ENCODE measurements at regions not wholly inside any gene's neighbourhood (a gene's known extent, or its start where the extent isn't known, plus 50 kb on each side); places are given as distances from the start of the nearest gene placed in this dataset.
"Not testable (repeated sequence)": the region's sequence is repeated elsewhere in the genome, so short reads cannot be mapped to it uniquely, and the experiment has no call there.

- DNase-seq, result no peak
Observed at GRCh38 chr6:4487538-4487937, 288.7 kb upstream of the CDYL start.

DNA sequence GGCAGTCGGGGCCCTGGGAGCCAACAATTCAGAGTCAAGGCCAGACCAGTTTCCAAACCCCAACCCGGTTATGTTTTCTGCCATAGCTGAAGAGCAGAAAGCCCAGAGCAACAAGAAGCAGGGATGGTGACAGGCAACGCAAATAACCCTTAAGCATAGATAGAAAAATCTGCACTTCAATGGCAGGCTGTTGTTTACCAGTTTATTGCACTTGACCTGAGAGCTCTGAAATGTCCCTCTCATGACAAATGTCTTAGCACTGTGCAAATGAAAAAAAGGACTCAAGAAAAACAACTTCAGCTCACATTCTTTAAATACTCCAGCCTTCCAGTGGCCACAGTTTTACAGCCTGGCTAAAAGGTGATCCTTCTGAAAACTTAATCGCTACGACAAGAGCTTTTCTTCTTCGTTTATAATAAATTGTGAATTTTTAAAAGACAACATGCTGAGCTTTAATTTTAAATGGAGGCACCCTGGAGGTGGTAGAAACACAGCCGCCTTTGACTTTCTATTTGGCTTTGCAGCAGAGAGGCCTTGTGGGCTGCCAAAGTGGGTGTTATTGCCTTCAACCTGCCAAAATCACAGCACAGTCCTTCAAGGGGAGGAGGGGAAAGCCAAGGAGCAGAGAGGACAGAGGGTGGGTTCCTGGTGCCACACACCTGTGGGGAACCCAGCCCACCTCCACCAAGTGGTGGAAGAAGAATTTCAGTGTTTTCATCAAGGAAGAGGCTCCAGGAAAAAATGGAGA, 289.5 kb upstream of the CDYL start:
- DNase-seq, result no peak

- DNase-seq, result no peak
Observed at GRCh38 chr6:4485735-4486134, 290.5 kb upstream of the CDYL start.

DNA sequence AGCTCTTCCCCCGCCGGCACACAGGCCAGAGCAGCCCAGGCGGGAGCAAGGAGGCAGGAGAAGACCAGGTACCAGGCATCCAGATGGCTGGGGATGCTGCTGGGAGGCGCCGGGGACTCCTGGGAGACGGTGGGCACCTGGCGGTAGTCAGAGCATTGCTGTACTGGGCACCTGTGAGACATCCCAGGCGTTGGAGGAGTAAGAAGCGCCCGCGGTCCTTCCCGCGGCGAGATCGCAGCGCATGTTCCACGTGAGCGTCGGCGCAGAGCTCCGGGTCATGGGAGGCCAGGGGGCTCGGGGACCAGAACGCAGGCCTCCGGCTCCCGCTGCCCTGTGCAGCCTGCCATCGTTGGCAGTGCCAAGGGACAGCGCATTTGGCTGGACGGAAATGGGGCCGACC, 293.7 kb upstream of the CDYL start:
- no peak for DNase-seq

GRCh38 chr6:4480788-4481735, 295.1 kb upstream of the CDYL start:
- DNase-seq, result no peak

- DNase-seq, result no peak
Observed at GRCh38 chr6:4478098-4478497, 298.1 kb upstream of the CDYL start.

- no peak for DNase-seq
Observed at GRCh38 chr6:4474810-4475209, 301.4 kb upstream of the CDYL start.

DNA sequence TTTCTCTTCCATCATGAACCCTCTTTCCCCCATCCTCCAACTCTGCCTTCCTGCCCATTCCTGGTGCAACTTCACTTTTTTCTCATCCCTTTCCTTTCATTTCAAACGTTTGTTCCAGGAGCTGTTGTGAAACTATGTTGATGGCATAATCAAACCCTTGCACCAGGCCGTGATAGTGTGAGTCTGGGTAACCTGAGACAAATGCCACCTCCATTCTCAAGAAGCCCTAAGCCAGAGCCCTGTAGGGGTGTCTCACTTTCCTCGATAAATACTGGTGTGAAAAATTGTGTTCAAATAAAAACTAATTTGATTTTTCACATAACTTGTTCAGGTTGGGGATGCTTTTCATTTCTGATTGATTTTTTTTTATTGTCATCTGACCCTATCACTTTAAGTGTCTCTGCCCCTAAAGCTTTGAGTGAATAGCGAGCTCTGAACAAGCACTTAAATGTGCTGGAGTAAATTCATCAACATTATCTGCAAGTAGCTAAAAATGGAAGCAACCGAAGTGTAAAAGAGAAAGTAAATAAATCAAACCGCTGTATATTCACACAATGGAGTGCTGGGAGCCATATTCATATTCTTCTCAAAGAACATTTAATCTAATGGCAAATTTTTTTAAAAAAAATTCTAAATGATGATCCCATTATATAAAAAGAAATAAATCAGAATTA, 303.1 kb upstream of the CDYL start:
- DNase-seq, result no peak

GRCh38 chr6:4472222-4472621, 304.0 kb upstream of the CDYL start:
- no peak for DNase-seq

GRCh38 chr6:4471515-4471914, 304.7 kb upstream of the CDYL start:
- not testable (repeated sequence) for DNase-seq

GRCh38 chr6:4470698-4471210, 305.4 kb upstream of the CDYL start:
- DNase-seq, result no peak

- no peak for DNase-seq
Observed at GRCh38 chr6:4466769-4467480, 309.3 kb upstream of the CDYL start.

GRCh38 chr6:4466261-4466660, 309.9 kb upstream of the CDYL start:
- no peak for DNase-seq

DNA sequence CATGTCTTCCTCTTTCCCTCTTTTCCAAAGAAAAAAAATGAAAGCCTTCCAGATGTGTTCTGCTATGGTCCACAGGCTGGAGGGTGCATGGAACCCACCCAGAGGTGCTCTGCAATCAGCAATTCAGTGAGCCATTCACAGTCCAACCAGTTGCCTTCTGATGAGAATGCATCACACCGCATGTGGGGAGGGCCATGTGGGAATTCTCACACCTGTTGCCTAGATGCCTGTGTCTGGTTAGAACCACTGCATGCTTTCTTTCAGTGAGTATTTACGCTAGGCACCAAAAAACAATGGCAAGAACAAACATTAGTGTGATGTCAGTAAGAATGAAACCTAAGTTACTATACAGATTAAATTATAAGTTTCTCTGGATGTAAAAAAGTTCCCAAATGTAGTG, 311.6 kb upstream of the CDYL start:
- DNase-seq, result no peak

DNA sequence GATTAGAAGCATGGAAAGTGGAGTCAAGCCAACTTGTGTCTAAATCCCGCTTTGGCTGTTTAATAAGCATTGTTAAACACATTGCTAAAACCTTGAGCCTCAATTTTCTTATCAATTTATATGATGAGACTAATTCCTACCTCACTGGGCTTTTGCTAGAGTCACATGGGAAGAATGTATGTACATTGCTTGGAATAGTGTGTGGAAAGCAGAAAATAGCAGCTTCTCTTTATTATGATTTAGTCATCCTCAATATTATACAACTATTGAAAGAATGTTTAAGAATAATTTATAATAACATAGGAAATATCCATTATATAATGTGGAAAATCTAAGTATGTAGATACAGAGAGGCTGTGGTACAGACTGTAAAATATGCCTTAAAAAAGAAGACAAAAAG, 313.0 kb upstream of the CDYL start:
- no peak for DNase-seq

GRCh38 chr6:4460586-4461475, 315.4 kb upstream of the CDYL start:
- no peak for DNase-seq

- no peak for DNase-seq
Observed at GRCh38 chr6:4459996-4460395, 316.2 kb upstream of the CDYL start.

DNA sequence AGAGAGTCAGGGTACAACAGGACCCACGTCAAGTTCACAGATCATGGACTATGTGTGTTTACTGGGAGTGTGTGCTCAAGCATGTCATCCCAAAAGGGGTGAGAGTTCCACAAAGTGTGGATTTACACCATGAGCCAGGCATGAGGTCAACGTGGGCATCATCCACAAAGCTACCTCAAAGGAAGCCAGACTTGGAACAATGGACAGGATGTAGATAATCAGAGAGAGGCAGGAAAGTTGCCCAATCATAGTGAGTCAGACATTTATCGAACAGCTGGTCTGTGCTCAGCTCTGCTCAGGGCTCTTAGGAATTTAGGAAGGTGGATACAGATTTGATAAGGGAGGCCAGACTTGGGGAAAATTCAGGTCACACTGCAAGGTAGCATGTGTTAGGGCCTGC, 317.2 kb upstream of the CDYL start:
- no peak for DNase-seq

DNA sequence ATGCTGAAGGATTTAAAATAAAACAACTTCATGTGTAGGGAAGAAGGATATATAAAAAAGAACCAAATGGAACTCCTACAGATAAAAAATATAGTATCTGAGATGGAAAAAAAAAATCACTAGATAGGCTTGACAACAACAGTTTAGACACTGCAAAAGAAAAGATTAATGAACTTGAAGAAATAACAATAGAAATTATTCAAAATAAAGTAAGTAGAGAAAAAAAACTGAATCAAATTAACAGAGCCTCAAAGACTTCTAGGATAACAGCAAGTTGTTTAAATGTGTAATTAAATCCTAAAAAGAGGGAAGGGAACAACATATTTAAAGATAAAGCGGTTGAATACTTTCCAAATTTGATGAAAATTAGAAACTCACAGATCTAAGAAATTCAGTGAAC, 316.3 kb upstream of the ECI2 start:
- no peak for DNase-seq

- no peak for DNase-seq
Observed at GRCh38 chr6:4451081-4451480, 315.7 kb upstream of the ECI2 start.

DNA sequence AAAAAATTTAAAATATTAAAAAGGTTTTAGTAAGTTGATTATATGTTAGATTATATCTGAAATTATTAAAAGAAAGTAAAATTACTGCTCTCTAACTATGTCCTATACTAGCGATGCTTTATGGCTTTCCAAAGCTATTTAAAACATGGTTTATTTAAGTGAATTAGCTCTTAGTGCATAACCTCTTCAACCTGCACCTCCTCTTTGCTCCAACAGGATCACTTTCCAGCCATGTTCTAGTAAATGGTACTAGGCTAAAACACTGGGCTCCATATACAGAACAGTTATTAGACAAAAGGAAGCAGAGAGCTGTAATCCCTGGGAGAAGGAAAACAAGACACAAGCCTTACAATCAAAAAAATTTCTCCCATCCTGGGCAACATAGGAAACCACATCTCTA, 314.9 kb upstream of the ECI2 start:
- no peak for DNase-seq

DNA sequence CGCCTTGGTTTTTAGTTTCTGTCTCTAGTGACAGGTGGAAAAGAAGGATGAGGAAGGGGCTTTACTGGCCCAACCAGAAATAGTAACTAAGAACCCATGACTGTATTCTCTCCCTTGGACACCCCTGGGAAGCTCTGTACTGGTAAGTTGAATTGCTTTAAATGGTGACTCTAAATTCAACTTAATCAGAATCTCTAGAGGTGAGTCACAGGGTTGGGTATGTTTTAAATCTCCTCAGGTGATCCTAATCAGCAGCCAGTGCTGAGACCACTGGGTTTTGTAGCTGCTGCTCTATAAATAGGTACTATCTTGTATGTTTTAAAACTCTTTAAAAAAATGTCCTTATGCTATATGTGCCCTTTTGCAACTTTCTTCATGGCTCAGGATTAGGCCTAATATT, 314.0 kb upstream of the ECI2 start:
- DNase-seq, result no peak

Data from activated effector memory CD4-positive, alpha-beta T cell treated with Interleukin-2 at 50 U/mL for 16 hours (primary cell).